ENCODE measurements at regions not wholly inside any gene's neighbourhood (a gene's known extent, or its start where the extent isn't known, plus 50 kb on each side); places are given as distances from the start of the nearest gene placed in this dataset.
"Not testable (repeated sequence)": the region's sequence is repeated elsewhere in the genome, so short reads cannot be mapped to it uniquely, and the experiment has no call there.

DNA sequence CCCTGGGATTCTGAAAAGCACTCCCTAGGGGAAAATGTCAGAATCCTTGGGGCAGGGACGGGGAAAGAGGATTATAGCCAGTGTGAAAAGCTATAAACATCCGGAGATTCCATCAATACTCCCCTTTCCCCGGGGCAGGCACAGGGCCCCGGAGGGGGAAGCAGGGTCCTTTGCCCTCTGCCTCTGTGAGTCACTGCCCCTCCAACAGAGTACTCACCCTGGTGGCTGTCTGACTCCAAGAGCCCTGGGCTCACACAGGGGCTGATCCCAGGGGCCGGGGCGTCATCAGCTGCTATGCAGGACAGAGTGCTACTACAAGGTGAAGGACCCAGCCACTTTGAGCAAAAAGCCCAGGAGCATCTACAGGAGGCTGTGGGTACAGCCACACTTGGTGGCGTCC lies 133.0 kb upstream of the PRR20G start:
- in situ Hi-C loops (cut with HindIII; ENCODE audit: low sequenced_read_pairs) = no loop called here

- in situ Hi-C loops (cut with HindIII; ENCODE audit: low sequenced_read_pairs) = no loop called here
Observed at GRCh38 chr3:127419641-127420553, 132.1 kb upstream of the PRR20G start.

- in situ Hi-C loops (cut with HindIII; ENCODE audit: low sequenced_read_pairs) = no loop called here
Observed at GRCh38 chr3:127419182-127419581, 131.3 kb upstream of the PRR20G start.

DNA sequence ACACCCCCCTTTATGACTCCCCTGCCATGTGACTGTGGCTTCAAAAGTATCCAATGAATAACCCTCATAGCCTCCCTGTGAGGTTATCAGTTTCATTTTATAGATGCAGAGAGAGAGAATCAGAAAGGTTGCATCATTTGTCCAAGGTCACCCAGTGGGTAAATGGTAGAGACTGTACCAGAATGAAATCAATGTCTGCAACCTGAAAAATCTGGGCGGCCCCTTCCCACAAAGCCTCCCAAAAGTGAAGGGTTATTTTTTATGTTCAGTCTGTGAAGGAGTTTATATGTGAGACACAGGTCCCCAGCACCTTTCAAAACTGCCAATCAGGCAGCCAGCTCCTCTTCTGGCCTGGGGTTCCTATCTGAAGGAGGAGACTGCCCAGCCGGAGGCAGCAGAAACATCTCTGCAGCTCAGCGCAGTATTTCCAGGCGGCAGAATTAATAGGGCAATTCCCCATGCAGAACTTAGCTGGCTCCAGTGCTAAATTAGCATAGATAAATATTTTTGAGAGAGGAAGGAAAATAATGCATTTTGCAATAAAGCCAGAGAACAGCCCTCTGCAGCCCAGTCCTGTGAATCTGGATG lies 130.8 kb upstream of the PRR20G start:
- in situ Hi-C loops (cut with HindIII; ENCODE audit: low sequenced_read_pairs) = no loop called here

DNA sequence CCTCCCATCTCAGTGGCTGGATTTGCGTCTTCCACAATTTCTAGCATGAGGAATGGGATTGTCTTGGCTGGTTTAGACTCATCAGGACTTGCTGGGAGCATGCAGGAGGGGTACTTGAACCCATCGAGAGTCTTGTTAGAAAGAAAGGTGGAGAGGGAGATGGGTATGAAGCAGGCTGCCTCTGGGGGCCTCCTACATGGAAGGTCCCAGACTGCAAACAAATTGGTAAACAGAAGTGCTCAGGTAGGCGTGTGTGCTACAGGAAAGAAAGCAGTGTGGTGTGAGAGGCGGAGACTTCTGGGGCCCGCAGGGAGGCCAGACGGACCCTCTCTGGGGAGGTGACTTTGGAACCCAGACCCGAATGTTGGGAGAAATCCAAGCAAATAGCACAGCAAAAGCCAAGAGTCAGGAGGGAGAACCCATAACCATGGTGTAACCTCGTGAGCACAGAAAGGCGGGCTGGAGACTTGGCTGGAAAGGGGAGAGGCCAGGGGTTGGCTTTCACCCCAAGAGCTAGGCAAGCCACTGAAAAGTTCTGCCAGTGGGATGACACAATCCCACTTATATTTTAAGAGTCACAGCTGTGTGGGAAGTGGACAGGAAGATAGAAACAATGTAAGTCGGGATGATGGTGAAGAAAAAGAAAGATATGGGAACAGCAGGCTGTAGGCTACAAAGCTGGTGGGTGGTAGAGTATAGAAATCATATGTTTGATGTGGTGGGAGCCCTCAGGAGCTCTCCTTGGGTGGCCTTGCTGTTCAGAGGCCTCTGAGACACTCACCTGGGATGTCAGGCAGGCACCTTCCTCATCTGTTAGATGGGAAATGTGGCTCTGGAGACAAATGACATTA lies 130.1 kb upstream of the PRR20G start:
- in situ Hi-C loops (cut with HindIII; ENCODE audit: low sequenced_read_pairs) = no loop called here

DNA sequence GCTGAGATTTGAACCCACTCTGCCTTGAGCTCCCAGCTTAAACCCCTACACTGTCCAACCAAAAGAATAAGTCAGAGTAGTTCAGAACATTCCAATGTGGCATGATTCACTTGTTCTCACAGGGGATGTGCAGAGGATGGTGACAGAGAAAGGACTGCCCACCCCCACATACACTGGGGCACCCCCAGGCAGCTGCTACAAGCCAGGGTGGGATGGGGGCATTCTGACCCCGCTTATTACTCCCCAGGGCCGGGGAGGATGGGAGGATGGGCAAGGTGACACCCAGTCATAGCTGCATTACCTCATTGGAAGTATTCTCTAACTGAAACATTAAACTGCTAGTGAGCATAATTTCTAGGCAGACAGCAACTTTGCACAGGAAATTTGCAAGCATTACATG lies 126.0 kb upstream of the PRR20G start:
- in situ Hi-C loops (cut with HindIII; ENCODE audit: low sequenced_read_pairs) = no loop called here

DNA sequence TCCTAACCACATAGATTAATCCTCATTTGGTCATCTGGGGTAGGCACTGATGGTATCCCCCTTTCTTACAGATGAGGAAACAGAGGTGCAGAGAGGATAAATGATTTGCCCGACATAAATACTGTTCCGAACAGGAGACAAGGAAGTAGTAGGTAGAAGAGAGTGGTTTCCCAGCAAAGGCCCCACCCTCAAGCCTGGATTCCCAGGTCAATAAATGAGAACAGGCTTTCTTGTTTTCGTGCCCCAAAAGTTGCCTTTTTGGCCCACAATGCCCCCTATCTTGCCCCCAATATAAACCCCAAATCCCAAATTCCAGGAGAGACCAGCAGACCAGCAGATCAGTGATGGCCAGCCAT lies 125.5 kb upstream of the PRR20G start:
- in situ Hi-C loops (cut with HindIII; ENCODE audit: low sequenced_read_pairs) = no loop called here

DNA sequence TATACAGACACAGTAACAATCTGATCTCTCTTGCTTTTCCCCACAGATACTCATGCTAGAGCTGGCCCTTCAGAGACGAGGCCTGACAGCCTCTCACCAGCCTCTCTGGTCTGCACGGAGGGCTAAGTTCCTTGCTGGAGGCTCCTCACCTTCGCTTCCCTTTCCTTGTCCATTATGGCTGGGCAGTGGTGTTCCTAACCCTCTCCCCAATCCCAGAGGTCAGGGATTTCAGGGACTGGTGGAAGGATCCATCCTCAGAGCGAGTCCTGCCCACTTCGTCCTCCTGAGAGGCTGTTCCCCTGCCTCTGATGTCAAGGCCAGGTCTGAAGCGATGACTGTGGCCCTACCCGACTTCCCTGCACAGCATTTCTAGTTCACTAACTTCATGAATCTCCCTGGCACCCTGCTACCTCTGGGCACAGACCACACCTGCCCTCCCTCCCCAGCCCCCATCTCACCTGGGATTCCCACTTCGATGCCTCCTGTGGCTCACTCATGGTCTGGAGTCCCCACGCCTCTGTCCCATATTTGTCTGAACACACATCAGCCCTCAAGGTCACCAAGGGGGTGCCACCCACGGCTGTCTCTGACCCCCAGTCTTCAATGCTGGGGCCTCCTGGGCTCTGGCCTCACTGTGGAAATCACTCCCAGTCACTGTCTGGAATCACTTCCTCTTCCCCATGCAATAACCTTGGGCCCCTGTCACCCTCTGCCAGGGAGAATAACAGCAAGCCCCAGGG lies 124.9 kb upstream of the PRR20G start:
- in situ Hi-C loops (cut with HindIII; ENCODE audit: low sequenced_read_pairs) = no loop called here

DNA sequence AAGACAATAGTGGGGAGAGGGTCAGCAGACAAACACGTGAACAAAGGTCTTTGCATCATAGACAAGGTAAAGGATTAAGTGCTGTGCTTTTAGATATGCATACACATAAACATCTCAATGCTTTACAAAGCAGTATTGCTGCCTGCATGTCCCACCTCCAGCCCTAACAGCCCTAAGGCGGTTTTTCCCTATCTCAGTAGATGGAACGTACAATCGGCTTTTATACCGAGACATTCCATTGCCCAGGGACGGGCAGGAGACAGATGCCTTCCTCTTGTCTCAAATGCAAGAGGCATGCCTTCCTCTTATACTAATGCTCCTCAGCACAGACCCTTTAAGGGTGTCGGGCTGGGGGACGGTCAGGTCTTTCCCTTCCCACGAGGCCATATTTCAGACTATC lies 124.0 kb upstream of the PRR20G start:
- in situ Hi-C loops (cut with HindIII; ENCODE audit: low sequenced_read_pairs) = not testable (repeated sequence)

DNA sequence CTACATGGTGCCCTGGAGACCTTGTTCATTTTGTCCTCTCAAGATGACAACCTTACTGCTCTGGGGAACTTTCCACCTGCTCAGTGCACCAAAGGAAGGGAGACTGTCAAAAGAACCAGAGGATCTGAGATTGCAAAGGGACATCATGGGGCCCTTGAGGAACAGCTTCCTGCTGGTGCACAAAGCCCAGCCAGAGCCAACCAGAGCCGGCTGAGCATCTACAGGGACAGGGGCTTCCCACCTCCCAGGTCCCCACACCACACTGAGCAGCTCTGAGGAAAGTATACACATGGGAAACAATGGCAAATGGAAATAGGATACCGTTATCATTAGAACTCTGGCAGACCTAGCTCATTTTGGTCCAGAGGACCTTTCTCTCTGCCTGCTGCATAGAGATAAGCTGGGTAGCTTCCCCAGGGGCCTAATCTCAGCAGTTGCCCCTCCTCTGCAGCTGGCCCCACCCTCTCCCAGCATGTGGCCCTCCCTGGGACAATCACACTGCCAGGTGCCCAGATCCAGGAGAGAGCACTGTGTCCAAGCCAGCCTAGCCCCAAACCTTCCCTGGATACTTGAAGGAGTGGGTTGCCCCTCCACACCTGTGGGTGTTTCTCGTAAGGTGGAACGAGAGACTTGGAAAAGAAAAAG lies 123.4 kb upstream of the PRR20G start:
- in situ Hi-C loops (cut with HindIII; ENCODE audit: low sequenced_read_pairs) = no loop called here

GRCh38 chr3:127410678-127411077 lies 122.8 kb upstream of the PRR20G start:
- in situ Hi-C loops (cut with HindIII; ENCODE audit: low sequenced_read_pairs) = no loop called here

DNA sequence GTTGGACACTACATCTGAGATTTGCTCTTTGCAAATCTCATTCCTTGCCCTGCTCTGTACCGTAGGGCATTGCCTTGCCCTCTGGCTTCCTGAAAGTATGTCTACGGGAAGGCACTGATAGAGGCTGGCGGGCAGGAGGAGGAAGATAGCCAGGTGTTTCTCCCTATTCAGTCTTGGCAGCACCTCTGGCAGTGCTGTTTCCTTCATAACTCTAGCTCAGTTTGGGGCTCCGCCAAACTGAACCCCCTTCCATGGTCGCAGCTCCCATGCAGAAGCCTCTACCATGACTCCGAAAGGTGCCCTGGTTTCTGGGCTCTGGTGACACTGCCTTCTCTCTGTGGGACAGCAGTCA lies 122.3 kb upstream of the PRR20G start:
- in situ Hi-C loops (cut with HindIII; ENCODE audit: low sequenced_read_pairs) = no loop called here

GRCh38 chr3:127409421-127410136 lies 121.7 kb upstream of the PRR20G start:
- in situ Hi-C loops (cut with HindIII; ENCODE audit: low sequenced_read_pairs) = no loop called here

GRCh38 chr3:127408684-127409420 lies 121.0 kb upstream of the PRR20G start:
- in situ Hi-C loops (cut with HindIII; ENCODE audit: low sequenced_read_pairs) = no loop called here

GRCh38 chr3:127408022-127408683 lies 120.3 kb upstream of the PRR20G start:
- in situ Hi-C loops (cut with HindIII; ENCODE audit: low sequenced_read_pairs) = no loop called here

DNA sequence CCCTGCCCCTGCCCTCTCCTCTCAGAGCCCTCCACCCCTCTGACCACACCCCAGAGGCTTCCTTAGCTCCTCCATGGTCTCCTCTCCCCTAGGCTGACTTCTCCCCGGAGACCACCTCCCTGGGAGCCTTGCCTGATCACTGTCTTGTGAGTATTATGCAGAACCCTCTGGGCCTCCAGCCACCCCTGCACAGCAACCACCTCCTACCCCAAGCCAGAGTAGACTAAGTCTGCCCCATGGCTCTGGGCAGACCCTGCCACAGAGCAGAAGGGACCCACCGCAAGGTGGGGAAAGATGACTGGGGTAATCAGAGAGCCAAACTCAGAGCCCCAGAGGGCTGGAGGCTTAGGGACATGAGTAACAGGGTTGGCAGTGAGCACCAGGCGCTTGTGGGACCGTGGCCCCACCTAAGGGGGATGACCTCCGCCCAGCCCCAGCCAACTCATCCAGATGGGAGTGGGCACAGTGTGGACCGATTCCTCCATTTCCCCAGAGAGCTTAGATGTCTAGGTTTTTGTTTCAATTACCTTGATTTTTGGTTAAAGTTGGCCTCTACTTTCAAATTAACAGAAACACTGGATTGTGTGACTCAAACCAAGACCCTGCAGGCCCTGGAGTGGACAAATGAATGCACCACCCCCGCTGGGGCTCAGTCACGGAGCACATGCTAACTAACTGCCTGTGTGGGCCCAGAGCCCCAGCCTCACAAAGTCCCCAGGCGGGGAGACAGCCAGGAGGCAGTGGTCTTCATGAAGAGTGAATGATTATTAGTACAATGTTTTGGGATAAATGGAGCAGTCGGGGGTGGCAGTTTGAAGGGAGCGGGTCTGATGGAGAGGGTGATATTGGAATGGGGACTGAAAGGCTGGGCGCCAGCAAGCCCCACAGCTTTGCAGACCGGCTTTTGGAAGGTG lies 119.4 kb upstream of the PRR20G start:
- in situ Hi-C loops (cut with HindIII; ENCODE audit: low sequenced_read_pairs) = no loop called here

DNA sequence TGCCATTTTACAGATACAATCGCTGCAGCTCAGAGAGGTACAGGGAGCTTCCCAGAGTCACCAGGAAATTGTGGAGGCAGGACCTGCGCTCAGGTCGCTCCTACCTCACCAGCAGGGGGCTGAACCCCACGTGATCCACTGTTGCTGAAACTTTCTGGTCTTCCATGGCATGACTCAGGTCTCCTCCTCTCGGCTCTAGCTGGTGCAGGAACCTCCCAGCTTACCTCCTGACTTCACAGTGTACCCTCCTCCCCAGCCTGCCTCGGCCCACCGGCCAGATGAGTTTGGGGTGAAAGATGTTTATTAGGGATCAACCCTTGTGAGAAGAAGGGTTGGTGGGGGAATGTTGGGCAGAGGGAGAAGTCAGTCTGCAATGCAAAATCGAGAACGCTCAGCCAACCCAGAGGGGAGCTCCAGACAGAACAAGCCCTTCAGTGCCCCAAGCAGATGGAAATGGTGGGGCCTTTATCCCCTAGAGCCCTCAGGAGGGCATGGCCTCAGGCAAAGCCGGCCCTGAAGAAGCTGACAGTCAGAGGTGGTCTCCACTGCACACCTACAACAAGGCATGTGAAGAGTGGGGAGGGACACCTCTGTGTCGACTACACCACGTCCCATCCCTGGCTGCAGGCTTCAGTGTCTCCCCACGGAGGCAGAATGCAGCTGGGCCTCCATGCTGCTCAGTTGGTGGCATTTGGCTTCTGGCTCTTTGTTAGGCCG lies 118.6 kb upstream of the PRR20G start:
- in situ Hi-C loops (cut with HindIII; ENCODE audit: low sequenced_read_pairs) = no loop called here

All from endothelial cell of hepatic sinusoid (primary cell).